CD8-positive, alpha-beta memory T cell (primary cell): ENCODE measurements at regions not wholly inside any gene's neighbourhood (a gene's known extent, or its start where the extent isn't known, plus 50 kb on each side); places are given as distances from the start of the nearest gene placed in this dataset.

ENCODE experiments used
- CTCF ChIA-PET: fragments of 350-600 bp; sonication (Branson Sonifier 250); formaldehyde crosslinking; loops from one replicate; lab custom pipeline; 2021; ENCODE audit warnings: antibody characterized with exemption; lab: Charles Lee
- POLR2A ChIA-PET: fragments of 350-600 bp; sonication (Branson Sonifier 250); formaldehyde crosslinking; loops from one replicate; lab custom pipeline; 2021; ENCODE audit warnings: antibody characterized with exemption; lab: Charles Lee
- DNase-seq, 5 donors: peaks; one replicate each; pipeline versions ENCODE4 v3.0.0 to v3.0.0-alpha.2; 2020 to 2022; ENCODE audit warnings: mixed read lengths in 1 of 5
- H3K27ac ChIP-seq: one replicate; pipeline ENCODE4 v1.7.0; 2013; ENCODE audit warnings: low read depth, mild to moderate bottlenecking, low read length, moderate library complexity
- H3K27me3 ChIP-seq: 2 replicates; pipeline ENCODE4 v1.7.0; 2013; ENCODE audit warnings: low read length, mild to moderate bottlenecking; ENCODE audit not compliant: insufficient read depth, poor library complexity, severe bottlenecking
- H3K36me3 ChIP-seq: 2 replicates; pipeline ENCODE4 v1.7.0; 2013; ENCODE audit warnings: mild to moderate bottlenecking, low read length, moderate library complexity; ENCODE audit not compliant: insufficient read depth
- H3K4me1 ChIP-seq: 2 replicates; pipeline ENCODE4 v1.7.0; 2013; ENCODE audit warnings: mild to moderate bottlenecking, low read length, moderate library complexity; ENCODE audit not compliant: insufficient read depth
- H3K4me3 ChIP-seq: 2 replicates; pipeline ENCODE4 v1.7.0; 2013; ENCODE audit warnings: mild to moderate bottlenecking, low read length
- H3K9me3 ChIP-seq: 2 replicates; pipeline ENCODE4 v1.7.0; 2013; ENCODE audit warnings: mild to moderate bottlenecking, low read length
- H3K27ac Mint-ChIP-seq, 8 donors: one replicate each; pipeline ENCODE4 v1.8.0; 2020 to 2021; ENCODE audit warnings: mixed read lengths in 8 of 8, mild to moderate bottlenecking in 6 of 8, inconsistent platforms in 3 of 8, moderate library complexity in 3 of 8
- H3K27me3 Mint-ChIP-seq, 2 donors: one replicate each; pipeline ENCODE4 v1.8.0; 2020 to 2021; ENCODE audit warnings: mixed read lengths in 2 of 2, mild to moderate bottlenecking in 1 of 2, moderate library complexity in 1 of 2
- H3K36me3 Mint-ChIP-seq, 3 donors: one replicate each; pipeline ENCODE4 v1.8.0; 2020 to 2021; ENCODE audit warnings: mixed read lengths in 3 of 3, inconsistent platforms in 1 of 3, mild to moderate bottlenecking in 1 of 3
- H3K4me1 Mint-ChIP-seq, 3 donors: one replicate each; pipeline ENCODE4 v1.8.0; 2020 to 2021; ENCODE audit warnings: mixed read lengths in 3 of 3, inconsistent platforms in 1 of 3, mild to moderate bottlenecking in 1 of 3
- H3K4me3 Mint-ChIP-seq, 7 donors: one replicate each; pipeline ENCODE4 v1.8.0; 2020 to 2021; ENCODE audit warnings: mixed read lengths in 7 of 7, mild to moderate bottlenecking in 6 of 7, moderate library complexity in 4 of 7, inconsistent platforms in 2 of 7
- H3K9me3 Mint-ChIP-seq, 5 donors: one replicate each; pipeline ENCODE4 v1.8.0; 2020 to 2022; ENCODE audit warnings: mixed read lengths in 5 of 5, mild to moderate bottlenecking in 3 of 5, moderate library complexity in 2 of 5, inconsistent platforms in 1 of 5

DNA sequence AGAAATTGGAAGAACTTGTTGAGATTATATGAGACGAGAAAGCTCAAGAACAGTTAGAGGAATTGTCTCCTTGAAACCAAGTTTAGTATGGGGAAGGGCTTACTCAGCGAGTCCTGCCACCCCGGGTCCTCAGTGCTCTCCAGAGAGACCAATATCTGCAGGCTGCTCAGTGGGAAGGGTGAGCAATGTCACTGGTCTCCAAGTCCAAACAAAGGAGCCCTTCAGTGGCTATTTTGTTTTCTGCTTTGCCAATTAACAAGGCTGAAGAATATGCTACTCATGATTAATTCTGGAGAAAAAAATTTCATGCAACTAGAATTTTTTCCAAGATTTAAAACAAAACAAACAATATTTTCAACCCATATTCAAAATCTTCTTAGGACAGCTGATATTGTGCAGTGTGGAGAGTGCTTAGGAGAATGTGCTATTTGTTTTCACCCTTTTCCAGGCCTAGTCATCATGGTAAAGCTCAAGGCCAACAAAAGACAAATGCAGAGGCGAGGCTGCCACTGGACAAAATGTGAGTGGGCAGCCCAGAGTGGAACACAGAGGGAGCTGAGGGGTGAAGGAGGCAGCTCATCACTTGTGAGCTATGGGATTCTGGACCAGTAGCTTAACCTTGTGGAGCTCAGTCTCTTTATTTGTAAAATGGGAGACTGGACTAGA is 83.8 kb upstream of the TMEM17 start:
- CTCF ChIA-PET, result no interaction called here

DNA sequence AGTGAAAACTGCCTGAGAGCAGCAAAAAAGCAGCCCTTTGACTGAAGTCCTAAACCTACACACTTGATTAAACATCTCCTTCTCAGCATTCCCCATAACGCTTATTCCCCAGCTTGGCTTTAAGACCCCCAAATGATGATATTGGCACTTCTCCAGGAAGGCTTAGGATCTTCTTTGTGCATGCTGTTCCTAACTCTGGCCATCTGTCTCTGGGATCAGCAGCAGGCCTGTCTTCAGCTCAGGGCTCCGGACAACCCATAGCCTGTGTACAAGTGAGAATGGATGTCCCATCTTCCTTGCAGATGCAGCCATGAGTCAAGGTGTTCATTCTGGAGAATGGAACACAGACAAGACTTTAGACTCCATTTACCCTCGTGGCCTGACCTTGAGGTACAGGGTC is 81.6 kb upstream of the TMEM17 start:
- H3K36me3 ChIP-seq, result no peaks in the 10 kb centered on the region
- H3K36me3 Mint-ChIP-seq, result no peaks in the 10 kb centered on the region
- H3K4me3 ChIP-seq, result no peak overlapping the region
- peaks cover 0 to 2% (median 0%) of the 10 kb centered on the region in 5 donors for H3K9me3 Mint-ChIP-seq
- H3K9me3 ChIP-seq, result no peaks in the 10 kb centered on the region
- H3K27me3 ChIP-seq, result no peaks in the 10 kb centered on the region
- POLR2A ChIA-PET, result no interaction called here
- peaks cover 3 to 29% of the 10 kb centered on the region in 2 donors for H3K27me3 Mint-ChIP-seq
- H3K27ac Mint-ChIP-seq, result no peak overlapping the region
- no peaks in the 10 kb centered on the region for H3K4me1 Mint-ChIP-seq
- no peak overlapping the region for H3K27ac ChIP-seq
- H3K4me3 Mint-ChIP-seq, result no peak overlapping the region
- DNase-seq, result no peak
- H3K4me1 ChIP-seq, result no peaks in the 10 kb centered on the region
- CTCF ChIA-PET, result no interaction called here

More for the DNA sequence above, 83.8 kb upstream of the TMEM17 start:
- Histone ChIP-seq H3K4me1 (no peaks in the 10 kb centered on the region), H3K27me3 (no peaks in the 10 kb centered on the region), H3K27ac (no peak overlapping the region), H3K36me3 (no peaks in the 10 kb centered on the region), H3K4me3 (no peak overlapping the region), H3K9me3 (no peaks in the 10 kb centered on the region)
- Mint-ChIP-seq H3K9me3 (peaks cover 0 to 2% (median 0%) of the 10 kb centered on the region in 5 donors), H3K4me1 (no peaks in the 10 kb centered on the region), H3K4me3 (no peak overlapping the region), H3K36me3 (no peaks in the 10 kb centered on the region), H3K27ac (no peak overlapping the region), H3K27me3 (peaks cover 3 to 25% of the 10 kb centered on the region in 2 donors)
- POLR2A ChIA-PET, result no interaction called here
- no peak for DNase-seq

GRCh38 chr2:62586981-62587380 is 81.0 kb upstream of the TMEM17 start:
- H3K9me3 ChIP-seq, result no peaks in the 10 kb centered on the region

DNA sequence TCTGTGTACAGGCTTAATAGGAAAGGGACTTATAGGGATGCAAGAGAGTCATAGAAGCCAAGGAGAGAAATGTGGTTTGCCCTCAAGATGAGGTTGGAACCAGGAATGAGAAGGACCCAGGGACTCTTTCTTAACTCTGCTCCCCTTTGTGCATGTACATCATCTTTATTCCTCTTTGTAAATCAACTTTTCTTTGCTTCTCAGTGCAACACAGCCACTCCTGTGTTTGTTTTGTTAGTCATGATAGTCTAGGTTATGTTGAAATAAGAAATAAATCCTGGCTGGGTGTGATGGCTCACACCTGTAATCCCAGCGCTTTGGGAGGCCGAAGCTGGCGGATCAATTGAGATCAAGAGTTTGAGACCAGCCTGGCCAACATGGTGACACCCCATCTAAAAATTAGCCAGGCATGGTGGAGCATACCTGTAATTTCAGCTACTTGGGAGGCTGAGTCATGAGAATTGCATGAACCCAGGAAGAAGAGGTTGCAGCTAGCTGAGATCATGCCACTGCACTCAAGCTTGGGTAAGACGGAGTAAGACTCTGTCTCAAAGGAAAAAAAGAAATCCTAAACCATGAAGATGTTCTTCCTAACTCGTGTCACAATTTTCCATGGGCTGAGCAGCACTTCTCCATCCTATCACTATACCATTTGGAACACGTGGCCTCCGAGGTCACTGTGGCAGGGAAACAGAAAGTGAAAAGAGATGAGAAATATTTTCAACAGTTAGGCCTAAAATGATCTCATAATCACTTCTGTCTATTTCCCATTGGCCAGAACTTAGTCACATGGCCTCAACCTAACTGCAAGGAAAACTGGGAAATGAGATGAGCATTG is 73.0 kb upstream of the TMEM17 start:
- Histone ChIP-seq H3K4me3 (no peak overlapping the region), H3K9me3 (no peaks in the 10 kb centered on the region), H3K27ac (no peak overlapping the region), H3K36me3 (no peaks in the 10 kb centered on the region), H3K4me1 (no peaks in the 10 kb centered on the region), H3K27me3 (no peaks in the 10 kb centered on the region)
- Mint-ChIP-seq H3K9me3 (peaks cover 0 to 4% (median 0%) of the 10 kb centered on the region in 5 donors), H3K4me3 (no peak overlapping the region), H3K27ac (no peak overlapping the region), H3K36me3 (no peaks in the 10 kb centered on the region), H3K4me1 (no peaks in the 10 kb centered on the region), H3K27me3 (peaks cover 5 to 7% of the 10 kb centered on the region in 2 donors)
- POLR2A ChIA-PET, result no interaction called here
- CTCF ChIA-PET, result no interaction called here
- DNase-seq, result no peak

More at GRCh38 chr2:62586981-62587380, 81.0 kb upstream of the TMEM17 start:
- no peaks in the 10 kb centered on the region for H3K36me3 Mint-ChIP-seq
- CTCF ChIA-PET, result no interaction called here
- Histone ChIP-seq H3K27ac (no peak overlapping the region), H3K4me1 (no peaks in the 10 kb centered on the region), H3K4me3 (no peak overlapping the region), H3K36me3 (no peaks in the 10 kb centered on the region), H3K27me3 (no peaks in the 10 kb centered on the region)
- POLR2A ChIA-PET, result no interaction called here
- peaks cover 3 to 29% of the 10 kb centered on the region in 2 donors for H3K27me3 Mint-ChIP-seq
- peaks cover 0 to 4% (median 0%) of the 10 kb centered on the region in 5 donors for H3K9me3 Mint-ChIP-seq
- H3K4me3 Mint-ChIP-seq, result no peak overlapping the region
- no peak for DNase-seq
- H3K4me1 Mint-ChIP-seq, result no peaks in the 10 kb centered on the region
- no peak overlapping the region for H3K27ac Mint-ChIP-seq

- Histone ChIP-seq H3K27ac (no peak overlapping the region), H3K9me3 (no peaks in the 10 kb centered on the region), H3K4me3 (no peak overlapping the region), H3K36me3 (no peaks in the 10 kb centered on the region), H3K4me1 (no peaks in the 10 kb centered on the region), H3K27me3 (no peaks in the 10 kb centered on the region)
- H3K36me3 Mint-ChIP-seq, result no peaks in the 10 kb centered on the region
- H3K4me1 Mint-ChIP-seq, result no peaks in the 10 kb centered on the region
- DNase-seq, result no peak
- peaks cover 5 to 7% of the 10 kb centered on the region in 2 donors for H3K27me3 Mint-ChIP-seq
- no peak overlapping the region for H3K27ac Mint-ChIP-seq
- H3K4me3 Mint-ChIP-seq, result no peak overlapping the region
- ChIA-PET CTCF (no interaction called here), POLR2A (no interaction called here)
- peaks cover 0 to 4% (median 0%) of the 10 kb centered on the region in 5 donors for H3K9me3 Mint-ChIP-seq
Measured at GRCh38 chr2:62577994-62578781, 72.2 kb upstream of the TMEM17 start.

DNA sequence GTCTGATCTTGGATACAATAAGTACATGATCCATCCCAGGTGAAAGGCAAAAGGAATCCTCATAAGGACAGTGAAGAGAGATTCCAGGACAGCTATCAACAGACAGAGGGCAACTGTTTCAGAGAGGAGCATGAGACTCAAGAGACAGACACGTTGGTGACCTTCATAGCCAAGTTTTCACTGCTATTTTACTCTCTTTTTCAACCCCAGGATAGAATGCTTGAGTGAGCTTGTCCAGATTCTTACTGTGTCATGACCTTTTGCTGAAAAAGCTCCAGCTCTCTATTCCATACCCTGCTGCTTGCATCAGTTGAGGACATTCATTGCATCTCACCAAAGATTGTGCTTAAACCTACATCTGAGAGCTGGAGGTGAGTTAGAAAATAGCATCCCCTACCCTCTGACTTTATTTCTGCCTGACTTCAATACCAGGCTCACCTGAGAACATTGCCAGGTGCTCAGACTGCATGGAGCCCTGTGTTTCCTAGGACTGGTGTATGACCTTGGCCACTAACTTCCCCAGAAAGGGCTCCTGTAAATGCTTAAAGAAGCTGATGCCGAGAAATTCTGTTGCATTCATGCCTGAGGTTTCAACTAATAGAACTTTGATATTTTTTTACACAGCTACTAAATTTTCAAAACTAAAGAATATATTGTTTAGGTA is 70.4 kb upstream of the TMEM17 start:
- ChIA-PET CTCF (interaction anchor here (1.3 kb wide), 1 partner anchor 22 kb away, joined by 3 read pairs; no protein-coding TSS in a partner anchor), POLR2A (no interaction called here)
- DNase-seq, result no peak
- Histone ChIP-seq H3K27me3 (no peaks in the 10 kb centered on the region), H3K27ac (no peak overlapping the region), H3K36me3 (no peaks in the 10 kb centered on the region), H3K9me3 (no peaks in the 10 kb centered on the region), H3K4me1 (no peaks in the 10 kb centered on the region), H3K4me3 (no peak overlapping the region)
- Mint-ChIP-seq H3K4me1 (no peaks in the 10 kb centered on the region), H3K36me3 (no peaks in the 10 kb centered on the region), H3K27ac (no peak overlapping the region), H3K4me3 (no peak overlapping the region), H3K27me3 (peaks cover 14 to 20% of the 10 kb centered on the region in 2 donors), H3K9me3 (no peaks in the 10 kb centered on the region)

DNA sequence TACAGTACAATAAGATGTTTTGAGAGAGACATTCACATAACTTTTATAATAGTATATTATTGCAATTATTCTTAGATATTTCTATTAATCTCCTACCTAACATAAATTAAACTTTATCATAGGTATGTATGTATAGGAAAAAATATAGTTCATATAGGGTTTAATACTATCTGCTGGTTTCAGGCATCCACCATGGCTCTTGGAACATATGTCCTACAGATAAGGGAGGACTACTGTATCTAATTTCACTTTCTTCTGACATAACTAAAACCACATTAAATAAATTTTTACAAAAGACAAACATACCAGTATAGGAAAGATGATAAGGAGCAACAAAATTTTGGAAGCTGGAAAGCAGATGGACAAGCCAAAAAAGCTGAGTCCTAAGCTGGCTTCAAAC is 67.9 kb upstream of the TMEM17 start:
- no peak overlapping the region for H3K27ac Mint-ChIP-seq
- H3K27ac ChIP-seq, result no peak overlapping the region
- no peak overlapping the region for H3K4me3 Mint-ChIP-seq
- H3K9me3 ChIP-seq, result no peaks in the 10 kb centered on the region
- H3K36me3 ChIP-seq, result no peaks in the 10 kb centered on the region
- H3K27me3 Mint-ChIP-seq, result peaks cover 23 to 37% of the 10 kb centered on the region in 2 donors
- no peak overlapping the region for H3K4me3 ChIP-seq
- no peaks in the 10 kb centered on the region for H3K9me3 Mint-ChIP-seq
- CTCF ChIA-PET, result no interaction called here
- POLR2A ChIA-PET, result no interaction called here
- H3K4me1 Mint-ChIP-seq, result peaks cover 0 to 5% (median 3%) of the 10 kb centered on the region in 3 donors
- no peaks in the 10 kb centered on the region for H3K36me3 Mint-ChIP-seq
- peaks cover 6% of the 10 kb centered on the region for H3K27me3 ChIP-seq
- DNase-seq, result no peak
- no peaks in the 10 kb centered on the region for H3K4me1 ChIP-seq
